Stimulated activated naive CD8-positive, alpha-beta T cell treated with anti-CD3 and anti-CD28 coated beads, Interleukin-15, amount 100 ng/mL, for 72 hours (primary cell): ENCODE measurements at regions not wholly inside any gene's neighbourhood (a gene's known extent, or its start where the extent isn't known, plus 50 kb on each side); places are given as distances from the start of the nearest gene placed in this dataset.
"Not testable (repeated sequence)": the region's sequence is repeated elsewhere in the genome, so short reads cannot be mapped to it uniquely, and the experiment has no call there.

Experiments
- ATAC-seq: fragments of 150-1000 bp; cut with Tn5 transposase; 2 replicates; pipeline ENCODE4 v1.10.0; 2021; ENCODE audit warnings: mild to moderate bottlenecking, moderate library complexity
- DNase-seq, 2 donors: peaks; one replicate each; pipeline ENCODE4 v3.0.0; 2021 to 2022
- H3K27ac Mint-ChIP-seq, 2 donors: one replicate each; pipeline ENCODE4 v1.8.0; 2022; ENCODE audit warnings: mild to moderate bottlenecking in 2 of 2, mixed read lengths in 2 of 2, moderate library complexity in 2 of 2
- H3K27me3 Mint-ChIP-seq: one replicate; pipeline ENCODE4 v1.8.0; 2022; ENCODE audit warnings: mixed read lengths
- H3K4me1 Mint-ChIP-seq: one replicate; pipeline ENCODE4 v1.8.0; 2022; ENCODE audit warnings: mild to moderate bottlenecking, mixed read lengths
- H3K4me3 Mint-ChIP-seq, 2 donors: one replicate each; pipeline ENCODE4 v1.8.0; 2022; ENCODE audit warnings: mild to moderate bottlenecking in 2 of 2, mixed read lengths in 2 of 2, moderate library complexity in 1 of 2
- H3K9me3 Mint-ChIP-seq, 2 donors: one replicate each; pipeline ENCODE4 v1.8.0; 2022; ENCODE audit warnings: mixed read lengths in 2 of 2

GRCh38 chr6:99668036-99668705, 61.5 kb downstream of the PRDM13 start:
- H3K27me3 Mint-ChIP-seq: peaks cover 18% of the 10 kb centered on the region
- no peak overlapping the region for H3K4me3 Mint-ChIP-seq

GRCh38 chr6:99689916-99690685, 83.5 kb downstream of the PRDM13 start:
- DNase-seq (no peak), ATAC-seq (no peak)
- Mint-ChIP-seq H3K27ac (no peak overlapping the region), H3K4me3 (no peak overlapping the region), H3K4me1 (no peaks in the 10 kb centered on the region), H3K27me3 (peaks cover 41% of the 10 kb centered on the region), H3K9me3 (peaks cover 0 to 5% of the 10 kb centered on the region in 2 donors)

More at GRCh38 chr6:99668036-99668705, 61.5 kb downstream of the PRDM13 start:
- Mint-ChIP-seq H3K9me3 (no peaks in the 10 kb centered on the region), H3K4me1 (no peaks in the 10 kb centered on the region), H3K27ac (no peak overlapping the region)
- ATAC-seq: no peak
- no peak for DNase-seq

GRCh38 chr6:99702287-99702686, 95.7 kb downstream of the PRDM13 start:
- peaks cover 54% of the 10 kb centered on the region for H3K27me3 Mint-ChIP-seq
- H3K4me1 Mint-ChIP-seq, H3K4me3 Mint-ChIP-seq, DNase-seq, H3K27ac Mint-ChIP-seq, H3K9me3 Mint-ChIP-seq, ATAC-seq: not testable (repeated sequence)

DNA sequence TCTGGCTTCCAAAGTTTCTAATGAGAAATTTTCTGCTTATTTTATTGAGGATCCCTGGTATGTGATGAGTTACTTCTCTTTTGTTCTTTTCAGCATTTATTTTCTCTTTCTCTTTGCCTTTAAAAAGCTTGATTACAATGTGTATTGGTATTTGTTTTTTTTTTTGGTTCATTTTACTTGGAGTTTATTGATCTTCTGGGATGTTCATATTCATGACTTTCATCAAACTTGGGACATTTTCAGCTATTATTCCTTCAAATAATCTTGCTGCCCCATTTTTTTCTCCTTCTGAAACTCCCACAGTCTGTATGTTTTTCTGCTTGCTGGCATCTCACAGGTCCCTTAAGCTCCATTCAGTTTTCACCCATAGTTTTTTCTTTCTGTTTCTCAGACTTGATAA, 102.4 kb downstream of the PRDM13 start:
- ATAC-seq (no peak), DNase-seq (no peak)
- no peak overlapping the region for H3K4me3 Mint-ChIP-seq
- no peak overlapping the region for H3K27ac Mint-ChIP-seq
- no peaks in the 10 kb centered on the region for H3K9me3 Mint-ChIP-seq
- peaks cover 34% of the 10 kb centered on the region for H3K27me3 Mint-ChIP-seq
- H3K4me1 Mint-ChIP-seq: no peaks in the 10 kb centered on the region

DNA sequence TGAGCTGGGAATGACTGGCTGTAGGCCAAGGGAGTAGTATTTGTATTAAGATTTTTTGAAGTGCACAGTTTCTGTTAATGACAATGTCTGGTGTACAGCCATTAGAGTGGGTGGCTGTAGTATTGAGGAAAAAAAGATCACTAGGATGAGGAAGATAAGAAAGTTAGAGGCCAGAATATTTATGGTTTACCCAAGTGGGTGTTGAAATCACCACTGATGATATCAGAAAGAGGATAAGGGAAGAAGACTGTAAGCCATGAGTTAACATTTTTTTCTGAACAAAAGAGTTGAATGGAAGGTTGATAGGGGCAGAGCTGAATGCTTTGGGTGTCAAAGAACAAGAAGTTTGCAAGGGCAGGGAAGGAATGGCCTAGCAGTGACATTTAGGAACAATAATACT, 104.7 kb downstream of the PRDM13 start:
- DNase-seq (no peak), ATAC-seq (no peak)
- H3K9me3 Mint-ChIP-seq: peaks cover 0 to 1% of the 10 kb centered on the region in 2 donors
- no peak overlapping the region for H3K27ac Mint-ChIP-seq
- H3K27me3 Mint-ChIP-seq: peaks cover 32% of the 10 kb centered on the region
- H3K4me3 Mint-ChIP-seq: no peak overlapping the region
- no peaks in the 10 kb centered on the region for H3K4me1 Mint-ChIP-seq

DNA sequence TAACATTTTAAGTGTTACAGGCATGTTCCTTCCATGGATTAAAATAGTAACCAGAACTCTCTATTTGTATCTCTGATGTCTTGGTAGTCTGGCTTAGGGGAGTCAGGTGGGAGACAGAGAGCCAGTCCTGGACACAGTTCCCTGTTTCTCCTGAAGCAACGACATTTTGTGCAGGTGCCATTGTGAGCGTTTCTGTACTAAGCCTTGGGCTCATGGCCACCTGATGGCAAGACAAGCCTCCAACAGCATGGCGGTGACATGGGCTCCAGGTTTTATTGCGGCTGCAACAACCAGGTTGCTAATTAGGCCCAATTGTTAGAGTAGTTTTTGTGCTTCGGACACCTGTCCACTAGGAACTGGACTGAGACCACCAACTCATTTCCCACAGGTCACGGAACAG, 105.3 kb downstream of the PRDM13 start:
- ATAC-seq: no peak
- peaks cover 38% of the 10 kb centered on the region for H3K27me3 Mint-ChIP-seq
- no peak for DNase-seq
- no peak overlapping the region for H3K27ac Mint-ChIP-seq
- no peaks in the 10 kb centered on the region for H3K4me1 Mint-ChIP-seq
- peaks cover 5 to 7% of the 10 kb centered on the region in 2 donors for H3K9me3 Mint-ChIP-seq
- H3K4me3 Mint-ChIP-seq: no peak overlapping the region

DNA sequence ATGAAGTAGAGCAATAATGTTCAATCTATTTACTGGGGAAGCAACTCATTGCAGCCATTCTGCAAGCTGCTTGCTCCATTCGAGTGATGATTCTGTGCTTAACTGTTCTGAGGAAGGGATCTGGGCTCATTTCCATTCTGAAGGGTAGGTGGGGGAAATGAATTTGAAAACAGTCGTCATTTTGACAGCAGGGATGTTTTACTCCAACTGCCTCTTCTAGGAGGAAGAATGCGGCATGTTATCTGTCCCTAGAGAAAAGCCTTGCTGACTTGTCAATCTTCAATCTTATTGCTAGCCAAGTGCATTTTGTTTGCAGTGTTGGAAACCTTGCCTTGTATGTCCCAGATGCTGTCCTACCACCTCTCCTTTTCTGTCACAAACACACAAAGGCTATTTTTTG, 105.9 kb downstream of the PRDM13 start:
- Mint-ChIP-seq H3K27me3 (peaks cover 42% of the 10 kb centered on the region), H3K27ac (peak overlapping the region in 1 of 2 donors; percentile 15), H3K4me1 (no peaks in the 10 kb centered on the region), H3K9me3 (peaks cover 5 to 8% of the 10 kb centered on the region in 2 donors), H3K4me3 (no peak overlapping the region)
- DNase-seq: no peak
- no peak for ATAC-seq

GRCh38 chr6:99722043-99722442, 115.4 kb downstream of the PRDM13 start:
- not testable (repeated sequence) for H3K9me3 Mint-ChIP-seq, H3K4me3 Mint-ChIP-seq, H3K4me1 Mint-ChIP-seq, H3K27ac Mint-ChIP-seq, DNase-seq, ATAC-seq
- peaks cover 70% of the 10 kb centered on the region for H3K27me3 Mint-ChIP-seq

DNA sequence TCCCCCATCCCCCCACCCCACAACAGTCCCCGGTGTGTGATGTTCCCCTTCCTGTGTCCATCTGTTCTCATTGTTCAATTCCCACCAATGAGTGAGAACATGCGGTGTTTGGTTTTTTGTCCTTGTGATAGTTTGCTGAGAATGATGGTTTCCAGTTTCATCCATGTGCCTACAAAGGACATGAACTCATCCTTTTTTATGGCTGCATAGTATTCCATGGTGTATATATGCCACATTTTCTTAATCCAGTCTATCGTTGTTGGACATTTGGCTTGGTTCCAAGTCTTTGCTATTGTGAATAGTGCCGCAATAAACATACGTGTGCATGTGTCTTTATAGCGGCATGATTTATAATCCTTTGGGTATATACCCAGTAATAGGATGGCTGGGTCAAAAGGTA, 123.6 kb downstream of the PRDM13 start:
- not testable (repeated sequence) for H3K4me3 Mint-ChIP-seq, H3K27ac Mint-ChIP-seq, H3K4me1 Mint-ChIP-seq, H3K9me3 Mint-ChIP-seq, ATAC-seq, DNase-seq
- H3K27me3 Mint-ChIP-seq: peaks cover 12% of the 10 kb centered on the region

GRCh38 chr6:99736302-99736701, 129.7 kb downstream of the PRDM13 start:
- DNase-seq: no peak
- no peak for ATAC-seq
- no peak overlapping the region for H3K27ac Mint-ChIP-seq
- H3K9me3 Mint-ChIP-seq: no peaks in the 10 kb centered on the region
- peaks cover 41% of the 10 kb centered on the region for H3K27me3 Mint-ChIP-seq
- no peak overlapping the region for H3K4me3 Mint-ChIP-seq
- no peaks in the 10 kb centered on the region for H3K4me1 Mint-ChIP-seq

- Mint-ChIP-seq H3K9me3 (no peaks in the 10 kb centered on the region), H3K4me3 (no peak overlapping the region), H3K4me1 (no peaks in the 10 kb centered on the region), H3K27me3 (peaks cover 59% of the 10 kb centered on the region), H3K27ac (peak overlapping the region in 1 of 2 donors; percentile 58)
- ATAC-seq: no peak
- DNase-seq: no peak
Measured at GRCh38 chr6:99739526-99739925, 132.9 kb downstream of the PRDM13 start.

DNA sequence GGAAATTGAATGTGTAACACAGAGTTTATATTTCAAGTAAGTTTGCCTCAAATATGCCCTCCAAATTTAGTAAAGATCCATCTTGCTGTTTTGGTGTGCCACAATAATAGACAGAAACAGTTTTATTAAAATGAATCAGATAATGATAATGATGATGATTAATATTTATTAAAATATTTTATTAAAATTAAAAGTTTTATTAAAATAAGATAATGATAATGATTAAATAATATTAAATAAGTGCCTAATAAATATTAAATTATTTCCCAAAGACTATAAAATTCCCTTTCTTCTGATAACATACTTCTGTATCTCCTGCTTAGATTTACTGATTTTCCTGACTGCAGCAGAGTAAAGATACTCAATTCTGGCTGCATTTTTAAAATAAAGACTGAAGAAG, 134.5 kb downstream of the PRDM13 start:
- Mint-ChIP-seq H3K9me3 (no peaks in the 10 kb centered on the region), H3K4me1 (no peaks in the 10 kb centered on the region), H3K27ac (no peak overlapping the region), H3K4me3 (no peak overlapping the region), H3K27me3 (peaks cover 54% of the 10 kb centered on the region)
- ATAC-seq: no peak
- no peak for DNase-seq

GRCh38 chr6:99743647-99744046, 137.0 kb downstream of the PRDM13 start:
- H3K4me3 Mint-ChIP-seq: no peak overlapping the region
- no peak for DNase-seq
- H3K9me3 Mint-ChIP-seq: no peaks in the 10 kb centered on the region
- no peaks in the 10 kb centered on the region for H3K4me1 Mint-ChIP-seq
- ATAC-seq: no peak
- no peak overlapping the region for H3K27ac Mint-ChIP-seq
- peaks cover 44% of the 10 kb centered on the region for H3K27me3 Mint-ChIP-seq

DNA sequence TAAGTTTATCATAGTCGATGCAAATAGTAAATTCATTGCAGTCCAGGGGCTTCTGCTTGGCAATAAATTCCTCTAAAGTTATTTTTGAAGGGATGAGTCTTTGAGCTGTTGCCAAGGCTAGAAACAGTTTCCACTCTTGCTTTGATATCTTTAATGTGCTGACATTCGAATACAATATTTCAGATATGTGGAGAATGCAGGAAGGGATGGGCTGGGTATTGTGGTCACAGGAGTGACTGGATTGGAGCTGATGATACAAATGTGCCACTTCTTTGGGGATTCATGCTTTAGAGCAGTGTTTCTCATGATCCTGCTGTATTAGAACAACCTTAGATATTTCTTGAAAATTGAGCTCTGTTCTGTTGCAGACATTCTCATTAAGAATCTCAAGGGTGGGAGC, 139.0 kb downstream of the PRDM13 start:
- Mint-ChIP-seq H3K4me3 (no peak overlapping the region), H3K27ac (no peak overlapping the region), H3K9me3 (no peaks in the 10 kb centered on the region), H3K27me3 (peaks cover 24% of the 10 kb centered on the region), H3K4me1 (no peaks in the 10 kb centered on the region)
- DNase-seq (no peak), ATAC-seq (no peak)

- Mint-ChIP-seq H3K27me3 (peaks cover 24% of the 10 kb centered on the region), H3K27ac (no peak overlapping the region)
- ATAC-seq: peak; percentile 70
Measured at GRCh38 chr6:99746261-99746895, 139.7 kb downstream of the PRDM13 start.

DNA sequence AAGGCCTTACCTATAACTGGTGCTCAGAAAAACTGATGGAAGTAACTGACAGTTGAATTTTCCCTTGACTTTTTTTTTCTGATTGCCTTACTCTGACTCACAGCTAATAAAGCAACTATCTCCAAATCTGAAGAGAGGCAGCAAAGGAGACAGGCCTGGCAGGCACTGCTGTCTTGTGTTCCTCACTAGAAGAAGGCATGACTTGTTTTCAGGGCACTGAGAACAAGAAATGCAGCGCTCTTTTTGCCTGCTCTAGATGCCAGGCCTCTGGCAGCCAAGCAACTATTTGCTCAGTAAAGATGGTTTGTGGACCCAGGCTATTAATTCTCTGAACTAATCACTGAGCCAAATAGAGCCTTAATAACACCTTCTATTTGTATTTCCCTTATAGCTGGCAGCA, 155.1 kb downstream of the PRDM13 start:
- no peaks in the 10 kb centered on the region for H3K9me3 Mint-ChIP-seq
- DNase-seq (no peak), ATAC-seq (no peak)
- no peak overlapping the region for H3K27ac Mint-ChIP-seq
- H3K27me3 Mint-ChIP-seq: no peaks in the 10 kb centered on the region
- H3K4me1 Mint-ChIP-seq: no peaks in the 10 kb centered on the region
- no peak overlapping the region for H3K4me3 Mint-ChIP-seq

More at GRCh38 chr6:99746261-99746895, 139.7 kb downstream of the PRDM13 start:
- no peaks in the 10 kb centered on the region for H3K9me3 Mint-ChIP-seq
- H3K4me3 Mint-ChIP-seq: no peak overlapping the region
- peak; percentile 50 to 52 for DNase-seq
- H3K4me1 Mint-ChIP-seq: no peaks in the 10 kb centered on the region
